Suprapubic skin (tissue), 4 donors: ENCODE measurements at regions not wholly inside any gene's neighbourhood (a gene's known extent, or its start where the extent isn't known, plus 50 kb on each side); places are given as distances from the start of the nearest gene placed in this dataset.

Experiments
- DNase-seq, 2 donors: peaks; one replicate each; pipeline ENCODE4 v3.0.0-alpha.2; 2019; ENCODE audit warnings: low spot score in 2 of 2
- H3K27ac ChIP-seq: fragments of 200-600 bp; sonication (generic); one replicate; pipeline ENCODE4 v1.5.1; 2019
- H3K27me3 ChIP-seq: fragments of 200-600 bp; sonication (generic); one replicate; pipeline ENCODE4 v1.5.1; 2019
- H3K36me3 ChIP-seq: fragments of 200-600 bp; sonication (generic); one replicate; pipeline ENCODE4 v1.5.1; 2019
- H3K4me1 ChIP-seq: fragments of 200-600 bp; sonication (generic); one replicate; pipeline ENCODE4 v1.5.1; 2019
- H3K4me3 ChIP-seq: fragments of 200-600 bp; sonication (generic); one replicate; pipeline ENCODE4 v1.5.1; 2019; ENCODE audit warnings: mild to moderate bottlenecking
- H3K9me3 ChIP-seq: fragments of 200-600 bp; sonication (generic); one replicate; pipeline ENCODE4 v1.5.1; 2019
- CTCF ChIP-seq, 2 donors: fragments of 200-600 bp in 1 of 2; fragments of 450-650 bp in 1 of 2; sonication (generic) in 1 of 2; IDR thresholded peaks; one replicate each; pipeline ENCODE4 v1.5.1; 2016 to 2019; ENCODE audit warnings: antibody characterized with exemption in 2 of 2, mild to moderate bottlenecking in 1 of 2, moderate library complexity in 1 of 2
- EP300 ChIP-seq: sonication (generic); formaldehyde crosslinking; IDR thresholded peaks from one replicate; pipeline ENCODE4 v1.6.1; 2017; ENCODE audit warnings: antibody characterized with exemption
- POLR2A ChIP-seq, 2 donors: fragments of 450-650 bp; IDR thresholded peaks; one replicate each; pipeline ENCODE4 v1.6.1; 2017; ENCODE audit warnings: antibody characterized with exemption in 2 of 2, mild to moderate bottlenecking in 2 of 2, moderate library complexity in 2 of 2
- POLR2AphosphoS5 ChIP-seq, 3 donors: sonication (generic); formaldehyde crosslinking; IDR thresholded peaks; one replicate each; pipeline ENCODE4 v1.6.1; 2017; ENCODE audit warnings: antibody characterized with exemption in 3 of 3
- WGBS: methylation state at CpG from one replicate; pipeline ENCODE4 v1.1.5; 2018; 5-methylcytosine and 5-hydroxymethylcytosine counted together

GRCh38 chr5:159543326-159543725 lies 213.0 kb upstream of the IL12B start:
- WGBS: 88% methylated on average over 1 of the region's 1 CpG
- no peak for DNase-seq

GRCh38 chr5:159545156-159545555 lies 214.9 kb upstream of the IL12B start:
- Histone ChIP-seq H3K27me3 (no peaks in the 10 kb centered on the region), H3K27ac (no peak overlapping the region), H3K4me1 (peaks cover 12% of the 10 kb centered on the region), H3K36me3 (no peaks in the 10 kb centered on the region), H3K4me3 (no peak overlapping the region), H3K9me3 (no peaks in the 10 kb centered on the region)
- TF ChIP-seq POLR2AphosphoS5 (IDR thresholded peaks at IDR 0.05) (no peak), CTCF (IDR thresholded peaks at IDR 0.05) (no peak), POLR2A (IDR thresholded peaks at IDR 0.05) (no peak), EP300 (no peak)
- WGBS: 79% methylated on average over 1 of the region's 1 CpG
- no peak for DNase-seq

More at GRCh38 chr5:159543326-159543725, 213.0 kb upstream of the IL12B start:
- Histone ChIP-seq H3K4me3 (no peak overlapping the region), H3K27me3 (no peaks in the 10 kb centered on the region), H3K27ac (no peak overlapping the region), H3K36me3 (no peaks in the 10 kb centered on the region), H3K4me1 (peaks cover 12% of the 10 kb centered on the region), H3K9me3 (no peaks in the 10 kb centered on the region)
- no peak for TF ChIP-seq POLR2AphosphoS5 (IDR thresholded peaks at IDR 0.05)

- peaks cover 12% of the 10 kb centered on the region for H3K4me1 ChIP-seq
- no peak overlapping the region for H3K4me3 ChIP-seq
- TF ChIP-seq CTCF (IDR thresholded peaks at IDR 0.05) (no peak), EP300 (no peak), POLR2AphosphoS5 (IDR thresholded peaks at IDR 0.05) (no peak), POLR2A (IDR thresholded peaks at IDR 0.05) (no peak)
- H3K27me3 ChIP-seq: no peaks in the 10 kb centered on the region
- DNase-seq: no peak
- H3K9me3 ChIP-seq: no peaks in the 10 kb centered on the region
- no peak overlapping the region for H3K27ac ChIP-seq
- H3K36me3 ChIP-seq: no peaks in the 10 kb centered on the region
- WGBS: 69% methylated on average over 3 of the region's 3 CpGs
These were observed 217.3 kb upstream of the IL12B start for GRCh38 chr5:159547466-159548195.

GRCh38 chr5:159548517-159548916 lies 218.2 kb upstream of the IL12B start:
- Histone ChIP-seq H3K9me3 (no peaks in the 10 kb centered on the region), H3K36me3 (no peaks in the 10 kb centered on the region), H3K27ac (no peak overlapping the region), H3K4me1 (peaks cover 12% of the 10 kb centered on the region), H3K27me3 (no peaks in the 10 kb centered on the region), H3K4me3 (no peak overlapping the region)
- DNase-seq: no peak
- TF ChIP-seq CTCF (IDR thresholded peaks at IDR 0.05): no peak
- TF ChIP-seq POLR2AphosphoS5 (IDR thresholded peaks at IDR 0.05): peak in 1 of 3 donors; percentile 21
- TF ChIP-seq POLR2A (IDR thresholded peaks at IDR 0.05): no peak
- TF ChIP-seq EP300: no peak
- WGBS: 32% methylated on average over 3 of the region's 3 CpGs

- Histone ChIP-seq H3K27ac (no peak overlapping the region), H3K27me3 (no peaks in the 10 kb centered on the region), H3K4me3 (no peak overlapping the region), H3K9me3 (no peaks in the 10 kb centered on the region), H3K36me3 (no peaks in the 10 kb centered on the region), H3K4me1 (peaks cover 7% of the 10 kb centered on the region)
- DNase-seq: no peak
- TF ChIP-seq POLR2A (IDR thresholded peaks at IDR 0.05): no peak
- TF ChIP-seq CTCF (IDR thresholded peaks at IDR 0.05): no peak
- TF ChIP-seq POLR2AphosphoS5 (IDR thresholded peaks at IDR 0.05): no peak
- TF ChIP-seq EP300: no peak
- 65% methylated on average over 1 of the region's 1 CpG for WGBS
These were observed 218.8 kb upstream of the IL12B start for GRCh38 chr5:159549046-159549445.

- 46% methylated on average over 1 of the region's 1 CpG for WGBS
- no peak overlapping the region for H3K27ac ChIP-seq
- TF ChIP-seq EP300: no peak
- no peak for TF ChIP-seq CTCF (IDR thresholded peaks at IDR 0.05)
- no peak for TF ChIP-seq POLR2AphosphoS5 (IDR thresholded peaks at IDR 0.05)
These were observed 220.7 kb upstream of the IL12B start for GRCh38 chr5:159550951-159551350.

More at GRCh38 chr5:159550951-159551350, 220.7 kb upstream of the IL12B start:
- Histone ChIP-seq H3K9me3 (no peaks in the 10 kb centered on the region), H3K4me3 (no peak overlapping the region), H3K4me1 (no peaks in the 10 kb centered on the region), H3K36me3 (no peaks in the 10 kb centered on the region), H3K27me3 (no peaks in the 10 kb centered on the region)
- no peak for DNase-seq
